CD4-positive, alpha-beta T cell treated with Interleukin-21 for 1 hour (primary cell): ENCODE measurements at regions not wholly inside any gene's neighbourhood (a gene's known extent, or its start where the extent isn't known, plus 50 kb on each side); places are given as distances from the start of the nearest gene placed in this dataset.
"Not testable (repeated sequence)": the region's sequence is repeated elsewhere in the genome, so short reads cannot be mapped to it uniquely, and the experiment has no call there.

Source experiments
- DNase-seq: peaks from one replicate; pipeline ENCODE4 v3.0.0-alpha.2; 2020

DNA sequence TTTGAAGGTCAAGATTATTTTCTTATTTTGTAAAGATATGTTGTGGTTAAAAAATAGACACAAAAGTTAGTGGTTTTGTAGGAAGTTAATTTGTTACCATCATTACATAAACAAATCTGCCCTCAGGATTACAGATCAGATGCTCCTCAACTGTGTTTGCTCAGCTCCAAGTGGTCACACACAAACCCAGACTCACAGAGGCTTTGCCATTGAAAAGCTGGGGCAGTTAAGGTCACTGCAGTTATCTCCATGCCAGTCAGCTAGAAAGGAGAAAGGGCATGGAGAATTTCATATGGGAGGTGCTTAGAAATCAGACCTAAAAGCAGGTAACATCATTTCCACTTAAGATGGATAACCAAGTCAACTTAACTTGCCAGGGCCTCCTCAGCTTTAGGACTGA is 825.7 kb upstream of the GBE1 start:
- DNase-seq: no peak

DNA sequence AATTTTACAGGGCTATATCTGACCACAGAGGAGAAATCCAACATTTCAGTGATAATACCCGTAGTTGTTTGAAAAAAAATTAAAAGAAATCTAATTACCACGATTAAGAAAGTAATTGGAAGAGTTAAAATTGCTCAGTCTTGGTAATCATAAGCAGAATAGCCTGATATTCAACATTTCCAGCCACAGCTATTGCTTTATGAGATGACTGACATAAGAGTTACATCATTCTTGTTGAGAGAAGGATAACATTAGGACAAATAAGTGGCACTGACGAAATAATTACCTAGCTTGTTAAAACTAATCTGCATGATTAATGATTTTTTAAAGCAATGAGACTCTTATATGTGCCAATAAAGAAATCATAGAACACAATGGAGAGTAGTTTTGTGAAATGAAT is 825.0 kb upstream of the GBE1 start:
- DNase-seq: no peak

DNA sequence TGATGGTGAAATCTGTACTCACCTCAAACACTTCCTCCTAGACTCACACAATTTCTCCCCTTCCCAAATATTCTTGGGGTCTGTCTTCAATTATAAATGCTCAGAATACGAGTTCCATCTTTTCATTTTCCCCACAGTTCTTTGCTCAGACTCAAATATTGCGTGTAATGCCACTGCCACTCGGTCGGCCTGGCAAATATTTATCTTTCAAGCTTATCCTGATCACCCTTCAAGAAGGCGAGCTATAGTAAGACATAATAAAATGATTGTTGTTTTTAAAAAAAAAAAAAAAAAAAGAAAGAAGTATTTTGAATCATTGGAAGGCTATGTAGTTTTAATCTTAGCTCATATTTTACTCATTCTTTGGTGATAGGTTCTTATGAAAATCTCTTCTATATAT is 824.6 kb upstream of the GBE1 start:
- DNase-seq: not testable (repeated sequence)

DNA sequence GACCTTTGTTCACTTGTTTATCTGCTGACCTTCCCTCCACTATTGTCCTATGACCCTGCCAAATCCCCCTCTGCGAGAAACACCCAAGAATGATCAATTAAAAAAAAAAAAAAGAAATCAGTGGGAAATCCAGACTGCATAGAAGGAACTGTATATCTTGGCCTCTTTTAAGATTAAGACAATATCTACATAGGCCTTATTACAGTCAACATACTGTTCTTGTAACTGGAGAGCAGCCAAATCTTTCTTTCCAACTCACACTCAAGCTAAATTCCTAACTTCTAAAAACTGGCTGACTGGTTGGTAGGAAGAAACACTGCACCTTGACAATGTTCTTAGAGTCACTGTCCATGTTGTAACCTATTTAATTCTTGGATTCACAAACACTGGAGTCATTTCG is 824.1 kb upstream of the GBE1 start:
- DNase-seq: not testable (repeated sequence)

DNA sequence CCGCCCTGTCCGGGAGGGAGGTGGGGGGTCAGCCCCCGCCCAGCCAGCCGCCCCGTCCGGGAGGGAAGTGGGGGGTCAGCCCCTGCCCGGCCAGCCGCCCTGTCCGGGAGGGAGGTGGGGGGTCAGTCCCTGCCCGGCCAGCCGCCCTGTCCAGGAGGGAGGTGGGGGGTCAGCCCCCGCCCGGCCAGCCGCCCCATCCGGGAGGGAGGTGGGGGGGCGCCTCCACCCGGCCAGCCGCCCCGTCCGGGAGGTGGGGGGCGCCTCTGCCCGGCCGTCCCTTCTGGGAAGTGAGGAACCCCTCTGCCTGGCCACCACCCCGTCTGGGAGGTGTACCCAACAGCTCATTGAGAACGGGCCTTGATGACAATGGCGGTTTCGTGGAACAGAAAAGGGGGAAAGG is 823.4 kb upstream of the GBE1 start:
- not testable (repeated sequence) for DNase-seq

DNA sequence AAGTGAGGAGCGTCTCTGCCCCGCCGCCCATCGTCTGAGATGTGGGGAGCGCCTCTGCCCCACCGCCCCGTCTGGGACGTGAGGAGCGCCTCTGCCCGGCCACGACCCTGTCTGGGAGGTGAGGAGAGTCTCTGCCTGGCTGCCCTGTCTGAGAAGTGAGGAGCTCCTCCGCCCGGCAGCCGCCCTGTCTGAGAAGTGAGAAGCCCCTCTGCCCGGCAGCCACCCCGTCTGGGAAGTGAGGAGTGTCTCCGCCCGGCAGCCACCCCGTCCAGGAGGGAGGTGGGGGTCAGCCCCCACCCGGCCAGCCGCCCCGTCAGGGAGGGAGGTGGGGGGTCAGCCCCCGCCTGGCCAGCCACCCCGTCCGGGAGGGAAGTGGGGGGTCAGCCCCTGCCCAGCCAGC is 823.0 kb upstream of the GBE1 start:
- not testable (repeated sequence) for DNase-seq

DNA sequence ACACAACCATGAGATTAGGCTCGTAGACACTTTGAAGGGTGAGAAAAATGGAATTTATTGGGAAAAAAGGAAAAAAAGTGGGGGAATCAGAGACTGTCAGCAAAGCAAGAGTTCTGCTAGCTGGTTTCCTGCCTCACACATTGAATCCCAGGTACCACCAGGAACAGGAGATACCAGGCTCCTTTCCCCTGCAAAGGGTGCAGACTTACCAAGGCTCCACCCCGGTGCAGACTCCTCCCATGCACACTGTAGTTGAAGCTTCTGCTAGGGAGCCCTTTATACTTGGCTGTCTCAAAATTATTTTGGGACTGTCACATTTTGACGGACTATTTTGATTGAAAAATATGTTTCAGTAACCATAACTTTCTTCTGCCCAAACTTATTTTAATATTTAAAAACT is 819.9 kb upstream of the GBE1 start:
- DNase-seq: no peak

DNA sequence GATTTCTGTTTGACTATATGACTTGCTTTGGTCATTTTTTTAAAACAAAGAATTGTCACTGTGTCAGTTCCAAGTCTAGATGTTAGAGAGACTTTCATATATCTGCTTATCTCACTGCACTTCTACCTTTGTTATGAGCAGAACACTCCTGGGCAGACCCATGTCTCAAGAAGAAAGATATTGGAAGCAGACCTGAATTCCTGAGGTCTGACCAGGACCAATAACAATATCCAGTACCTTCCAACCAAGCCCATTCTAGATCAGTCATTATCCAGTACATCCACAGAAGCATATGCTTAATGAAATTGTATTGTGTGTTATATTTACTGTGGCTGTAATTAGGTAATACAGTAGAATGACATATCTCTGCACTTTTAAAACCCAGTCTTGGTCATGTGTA is 811.3 kb upstream of the GBE1 start:
- DNase-seq: no peak

DNA sequence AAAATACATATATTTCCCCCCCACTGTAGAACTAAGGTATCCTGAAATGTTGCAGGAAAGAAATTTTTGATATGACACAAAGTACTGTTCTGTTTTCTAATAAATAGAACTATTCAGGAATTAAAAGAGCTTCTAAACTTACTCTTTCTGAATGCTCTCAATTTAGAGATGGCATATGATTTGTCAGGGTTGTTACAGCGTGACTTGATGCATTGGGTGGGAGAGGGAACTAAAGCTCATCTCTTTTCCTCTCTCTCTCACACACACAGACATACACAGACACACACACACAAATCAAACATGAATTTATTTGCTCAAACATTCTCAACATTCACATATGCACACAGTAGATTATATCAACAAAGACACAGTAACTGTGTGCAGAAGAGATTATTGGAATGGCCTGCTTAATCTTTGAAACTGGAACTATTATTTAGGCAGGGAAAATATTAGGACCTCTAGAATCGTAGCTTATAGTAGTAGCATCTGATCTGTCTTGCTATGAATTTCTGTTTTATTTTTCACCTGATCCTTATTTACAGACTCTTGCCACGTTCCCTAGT is 807.4 kb upstream of the GBE1 start:
- no peak for DNase-seq

DNA sequence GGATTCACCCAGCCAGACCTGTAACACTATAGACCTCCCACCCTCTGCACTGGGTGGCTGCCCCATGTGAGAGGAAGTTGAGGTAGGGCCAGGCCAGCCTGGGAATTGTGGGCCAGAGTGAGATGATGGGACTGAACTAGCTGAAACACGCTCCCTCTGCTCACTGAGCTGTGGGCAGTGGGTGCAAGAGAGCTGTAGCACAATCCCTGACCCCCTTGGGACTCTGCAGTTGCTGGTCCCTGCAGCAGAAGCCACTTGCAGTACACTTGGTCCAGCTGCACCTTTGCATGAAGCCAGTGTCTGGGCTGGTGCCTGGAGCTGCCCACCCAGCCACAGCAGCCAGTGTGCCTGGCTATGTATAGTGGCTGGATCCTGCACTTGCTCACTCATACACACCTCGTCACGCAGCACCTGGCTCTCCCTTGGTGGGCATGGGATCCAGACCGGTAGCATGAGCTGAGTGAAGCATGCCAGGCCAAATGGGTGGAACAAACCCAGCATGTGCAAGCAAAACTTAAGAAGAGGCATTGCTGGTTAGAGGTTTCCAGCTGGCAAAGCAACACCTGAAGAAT is 805.7 kb upstream of the GBE1 start:
- DNase-seq: no peak

DNA sequence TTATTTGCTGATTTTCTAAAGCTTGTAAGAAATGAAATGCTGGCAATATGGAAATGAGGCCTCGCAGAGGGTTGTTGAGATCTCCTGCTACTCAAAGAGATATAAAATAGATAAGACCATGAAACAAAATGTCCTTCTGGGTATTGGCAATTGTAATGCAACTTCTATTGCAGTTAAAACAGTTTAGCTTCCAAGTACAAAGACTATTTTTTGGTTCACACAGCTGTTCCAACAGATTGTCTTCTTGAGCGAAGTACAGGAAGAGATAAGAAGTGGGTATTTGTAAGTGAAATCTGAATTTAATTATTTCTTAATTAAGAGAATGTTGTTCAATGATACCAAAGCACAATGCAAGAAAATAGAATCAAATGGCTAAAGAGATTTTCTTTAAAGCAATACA is 801.5 kb upstream of the GBE1 start:
- no peak for DNase-seq

DNA sequence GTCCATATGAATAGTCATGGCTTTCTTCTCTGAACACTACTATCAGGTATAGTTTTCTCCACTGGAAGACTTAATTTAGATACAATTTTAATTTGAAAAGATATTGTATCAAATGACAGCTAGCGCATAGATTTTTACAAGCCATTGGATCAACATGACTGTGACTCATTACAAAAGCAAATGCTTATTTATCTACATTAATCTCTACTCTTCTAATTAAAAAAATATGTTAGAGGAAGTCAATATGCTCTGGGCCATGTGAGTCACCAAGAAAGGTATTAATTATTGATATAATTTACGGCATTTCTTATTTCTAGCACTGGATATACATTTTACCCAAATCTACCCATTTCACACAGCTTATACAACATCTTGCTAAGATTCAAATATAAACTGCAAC is 800.3 kb upstream of the GBE1 start:
- no peak for DNase-seq

DNA sequence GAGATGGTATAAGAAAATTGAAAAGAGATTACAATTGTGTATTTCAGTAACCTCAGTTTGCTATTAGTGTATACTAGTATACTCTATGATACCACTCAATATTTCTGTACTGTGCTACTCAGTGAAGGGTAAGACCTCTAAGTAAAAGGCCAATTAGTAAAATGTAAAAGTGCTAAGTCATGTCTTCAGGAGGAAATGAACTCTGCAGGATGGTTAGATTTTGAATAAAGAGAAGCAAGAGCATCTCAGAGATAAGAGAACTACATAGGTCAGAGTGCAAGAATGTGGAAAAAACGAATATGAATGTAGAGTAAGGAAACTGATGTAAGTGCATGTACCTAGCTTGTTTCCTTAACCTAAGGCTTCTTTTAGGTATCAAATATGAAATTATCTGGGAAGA is 796.6 kb upstream of the GBE1 start:
- no peak for DNase-seq

DNA sequence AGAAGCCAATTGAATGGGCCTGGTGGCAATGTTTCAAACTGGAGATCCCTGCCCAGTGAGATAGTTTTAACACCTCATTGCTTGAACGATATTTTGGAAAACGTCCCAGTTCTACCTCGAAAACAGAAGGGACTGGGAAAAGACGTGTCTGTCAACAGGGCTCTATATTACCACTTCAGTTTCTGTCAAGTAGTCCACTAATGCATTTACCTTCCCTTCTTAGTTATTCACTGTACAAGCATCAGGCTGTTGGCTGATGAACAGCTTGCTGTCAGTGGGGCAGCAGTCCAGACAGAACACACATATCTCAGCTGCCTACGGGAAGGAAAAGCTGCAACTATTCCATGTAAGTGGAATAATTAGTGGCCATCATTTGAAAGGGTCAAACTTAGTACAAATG is 794.7 kb upstream of the GBE1 start:
- DNase-seq: no peak

DNA sequence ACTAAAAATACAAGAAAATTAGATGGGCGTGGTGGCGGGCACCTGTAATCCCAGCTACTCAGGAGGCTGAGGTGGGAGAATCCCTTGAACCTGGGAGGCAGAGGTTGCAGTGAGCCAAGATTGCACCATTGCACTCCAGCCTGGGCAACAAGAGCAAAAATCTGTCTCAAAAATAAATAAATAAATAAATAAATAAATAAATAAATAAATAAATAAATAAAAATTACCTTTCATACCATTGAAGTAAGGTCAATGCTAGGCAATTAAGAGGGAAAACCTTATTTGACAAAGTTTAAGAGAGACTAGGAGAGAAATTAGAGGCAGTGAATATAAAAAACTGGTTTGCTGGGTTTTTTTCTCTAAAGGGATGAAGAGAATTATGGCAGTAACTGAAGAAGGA is 781.1 kb upstream of the GBE1 start:
- not testable (repeated sequence) for DNase-seq

DNA sequence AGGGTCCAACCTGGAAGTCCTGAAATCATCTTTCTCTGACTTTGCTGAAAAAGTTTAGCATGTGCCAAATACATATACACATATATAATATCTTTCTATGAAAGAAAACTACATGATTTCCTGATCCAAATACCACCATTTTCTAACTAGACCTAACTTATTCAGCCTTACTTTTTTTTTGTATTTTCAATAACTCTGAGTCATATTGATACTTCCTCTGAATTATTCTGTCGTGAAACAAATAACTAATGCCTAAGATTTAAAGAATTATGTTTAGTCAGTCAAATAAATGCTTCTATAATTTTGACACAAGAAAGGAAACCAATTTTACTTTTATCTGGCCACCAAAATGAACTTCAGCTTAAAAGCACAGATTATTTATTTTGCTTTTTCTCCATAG is 760.2 kb upstream of the GBE1 start:
- no peak for DNase-seq

DNA sequence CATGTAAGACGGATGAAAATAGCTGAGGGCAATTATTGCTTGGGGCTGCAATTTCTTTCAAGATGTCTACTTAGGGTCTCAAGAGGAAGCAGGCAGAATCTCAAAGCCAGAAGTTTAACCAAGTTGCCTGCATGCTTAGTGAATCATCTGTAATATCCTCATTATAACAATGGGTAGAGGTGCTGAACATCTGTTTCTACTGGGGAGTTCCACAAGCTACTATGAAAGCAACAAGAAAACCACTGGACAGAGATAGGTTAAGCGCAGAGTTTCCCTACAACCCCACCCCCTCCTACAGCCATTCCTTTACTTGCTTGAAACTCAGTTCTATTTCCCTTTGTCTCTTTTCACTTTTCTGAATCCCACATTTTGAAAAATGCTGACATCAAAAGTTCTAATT is 759.4 kb upstream of the GBE1 start:
- no peak for DNase-seq

DNA sequence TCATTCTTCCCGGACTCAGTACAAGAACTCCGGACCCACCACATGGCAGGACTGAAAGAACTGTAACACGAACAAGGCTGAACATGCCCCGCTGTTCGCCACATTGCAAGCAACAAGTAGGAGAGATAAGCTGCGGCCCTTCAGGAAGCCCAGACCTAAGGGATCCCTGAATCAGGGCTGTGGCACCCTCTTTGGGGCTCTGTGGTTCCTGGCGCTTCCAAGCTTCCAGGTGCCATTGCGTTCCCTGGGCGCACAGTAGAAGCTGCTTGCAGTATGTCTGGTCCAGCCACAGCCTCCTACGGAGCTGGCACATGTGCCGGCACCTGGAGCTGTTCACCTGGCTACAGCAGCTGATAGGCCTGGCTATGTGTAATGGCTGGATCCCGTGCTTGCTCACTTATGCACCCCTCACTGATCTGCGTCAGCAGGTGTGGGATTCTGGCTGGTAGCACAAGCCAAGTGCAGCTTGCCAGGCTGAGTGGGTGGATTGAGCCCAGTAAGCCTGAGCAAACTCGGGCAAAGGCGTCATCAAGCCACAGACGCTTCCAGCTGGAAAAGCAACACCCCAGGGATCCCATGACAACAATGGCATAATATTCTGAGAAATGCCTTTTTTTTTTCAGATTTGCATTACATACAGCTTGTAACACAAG is 748.6 kb upstream of the GBE1 start:
- DNase-seq: no peak

DNA sequence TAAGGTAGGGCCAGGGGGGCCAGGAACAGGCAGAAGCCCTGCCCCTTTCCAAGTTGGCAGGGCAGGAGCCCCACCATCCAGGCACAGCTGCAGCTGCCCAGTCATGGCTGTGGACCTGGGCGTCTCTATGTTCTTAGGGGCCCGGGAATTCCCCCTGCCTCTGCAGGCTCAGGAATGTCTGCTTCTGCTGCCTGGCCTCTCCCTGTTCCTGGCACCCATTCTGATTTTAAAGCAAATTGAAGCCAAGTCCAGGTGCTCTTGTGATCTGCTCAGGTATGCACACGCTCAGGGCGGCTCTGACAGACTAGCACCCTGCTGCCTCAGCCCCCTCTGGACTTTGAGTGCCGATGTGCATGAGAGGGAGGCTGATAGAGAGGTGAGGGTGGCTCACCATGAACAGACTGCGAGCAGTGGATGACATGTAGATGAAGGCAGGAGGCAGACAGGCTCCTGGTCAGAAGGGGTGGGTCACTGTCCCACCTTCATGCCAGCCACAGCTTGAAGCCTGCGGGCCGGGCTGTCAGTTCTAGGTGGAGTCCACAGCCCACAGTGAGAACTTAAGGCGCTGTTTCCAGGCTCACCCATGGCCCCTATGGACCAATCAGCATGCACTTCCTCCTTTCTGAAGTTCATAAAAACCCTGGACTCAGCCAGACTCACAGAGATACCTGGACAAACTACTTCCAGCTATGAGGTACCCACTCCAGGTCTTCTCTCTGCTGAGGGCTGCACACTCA is 747.8 kb upstream of the GBE1 start:
- DNase-seq: no peak

DNA sequence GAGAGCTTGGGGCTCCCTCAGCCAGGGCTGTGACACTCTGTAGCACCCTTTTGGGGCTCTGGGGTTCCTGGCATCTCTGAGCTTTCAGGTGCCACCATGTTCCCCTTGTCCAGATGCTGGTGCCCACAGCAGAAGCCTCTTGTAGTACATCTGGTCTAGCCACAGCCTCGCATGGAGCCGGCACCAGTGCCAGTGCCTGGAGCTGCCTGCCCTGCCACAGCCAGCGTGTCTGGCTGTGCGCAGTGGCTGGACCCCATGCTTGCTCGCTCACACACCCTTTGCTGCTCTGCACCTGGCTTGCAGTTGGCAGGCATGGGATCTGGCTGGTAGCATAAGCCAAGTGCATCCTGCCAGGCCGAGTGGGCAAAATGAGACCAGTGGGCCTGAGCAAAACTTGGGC is 744.8 kb upstream of the GBE1 start:
- DNase-seq: no peak

DNA sequence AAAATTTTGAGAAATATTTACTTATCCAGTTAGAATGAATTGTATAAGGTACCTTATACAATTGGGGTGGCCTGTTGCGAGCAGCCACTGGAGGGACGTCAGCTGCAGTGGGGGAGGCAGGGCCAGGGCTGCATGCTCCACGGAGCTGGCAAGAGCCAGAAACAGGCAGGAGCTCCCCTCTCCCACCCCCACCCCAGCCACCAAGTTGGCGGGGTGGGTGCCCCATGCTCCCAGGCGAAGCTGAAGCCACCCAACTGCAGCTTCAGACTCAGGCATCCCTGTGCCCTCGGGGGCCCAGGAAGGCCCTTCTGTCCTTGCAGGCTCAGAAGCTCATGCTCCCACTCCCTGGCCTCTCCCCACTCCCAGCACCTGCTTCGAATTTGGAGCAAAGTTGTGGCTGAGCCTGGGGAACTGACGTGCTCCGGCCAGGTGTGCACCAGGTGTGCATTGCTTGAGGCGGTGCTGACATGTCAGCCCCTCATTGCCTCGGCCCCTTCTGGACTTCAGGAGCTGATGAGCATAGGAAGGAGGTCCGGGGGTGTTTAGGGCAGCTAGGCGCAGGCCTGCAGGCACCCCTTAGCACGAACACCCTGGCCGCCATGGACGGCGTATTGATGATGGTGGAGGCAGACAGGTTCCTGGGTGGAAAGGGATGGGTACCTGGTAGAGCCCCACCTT is 743.8 kb upstream of the GBE1 start:
- no peak for DNase-seq

DNA sequence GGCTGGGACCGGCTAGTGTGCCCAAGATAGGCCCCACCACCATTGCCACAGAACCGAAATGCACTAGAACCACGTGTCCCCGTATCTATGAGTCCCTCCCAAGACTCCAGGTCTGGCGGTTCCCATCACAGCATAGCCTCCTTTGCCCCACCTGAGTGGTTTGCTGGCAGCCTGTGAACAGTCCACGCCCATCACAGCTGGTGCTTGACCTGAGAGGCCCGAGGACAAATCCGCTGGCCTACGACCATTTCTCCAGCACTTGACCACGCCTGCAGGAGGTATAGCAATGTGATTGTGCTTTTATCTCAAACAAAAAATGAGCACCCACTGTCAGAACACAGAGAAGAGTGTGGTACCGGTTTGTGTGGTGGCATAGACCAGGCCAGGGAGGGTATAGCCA is 736.7 kb upstream of the GBE1 start:
- no peak for DNase-seq

DNA sequence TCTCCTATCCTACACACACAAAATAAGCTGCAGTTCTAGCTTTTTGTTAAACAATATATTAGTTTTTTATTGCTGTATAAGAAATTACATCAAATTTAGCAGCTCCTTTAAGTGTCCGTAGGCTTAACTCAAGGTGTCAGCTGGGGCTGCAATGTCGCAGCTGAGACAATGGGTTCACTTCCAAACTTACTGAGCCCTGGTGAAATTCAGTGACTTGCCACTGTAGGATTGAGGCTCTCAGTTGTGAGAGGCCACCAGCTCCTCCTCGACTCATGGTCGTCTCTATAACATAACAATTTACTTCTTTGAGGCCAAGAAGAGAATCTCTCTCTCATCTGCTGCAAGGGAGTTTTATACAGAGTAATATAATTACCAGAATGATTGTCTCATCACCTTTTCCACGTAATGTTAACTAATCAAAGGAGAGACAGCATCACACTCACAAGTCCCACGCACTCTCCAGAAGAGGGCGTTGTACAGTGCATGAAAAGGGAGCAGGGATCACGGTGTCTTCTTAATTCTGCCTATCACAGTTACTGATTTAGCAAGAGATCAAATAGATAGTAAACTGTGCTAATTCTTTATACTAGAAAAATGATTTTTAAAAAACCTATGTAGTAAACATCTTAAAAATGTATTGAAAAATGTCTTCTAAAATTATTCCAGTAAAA is 735.6 kb upstream of the GBE1 start:
- DNase-seq: no peak
